GM18519 (cell line): ENCODE measurements at regions not wholly inside any gene's neighbourhood (a gene's known extent, or its start where the extent isn't known, plus 50 kb on each side); places are given as distances from the start of the nearest gene placed in this dataset.

Experiments used
- ATAC-seq: cut with Tn5 transposase; IDR thresholded peaks from one replicate; pipeline ENCODE4 v1.9.1; 2021; ENCODE audit warnings: mild to moderate bottlenecking, moderate library complexity; ENCODE audit not compliant: unreplicated experiment, low FRiP score

DNA sequence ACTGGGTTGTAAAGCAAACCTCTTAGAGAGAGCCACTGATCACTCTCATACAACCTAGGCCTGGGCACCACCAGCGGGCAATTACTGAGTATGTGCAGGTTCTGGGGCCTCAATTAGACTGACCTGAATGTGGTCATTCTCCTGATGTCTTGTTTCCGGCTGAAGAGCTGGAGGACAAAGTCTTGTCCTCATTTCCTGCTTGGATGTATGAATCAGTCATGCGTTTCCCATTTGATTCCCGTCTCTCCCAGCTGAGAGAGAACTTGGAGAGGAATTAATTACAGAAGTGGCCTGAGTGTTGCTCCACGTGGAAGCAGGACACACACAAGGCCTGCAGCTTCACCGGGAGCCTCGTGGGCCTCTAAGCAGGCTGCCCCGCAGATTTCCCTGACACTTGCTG, 799.3 kb upstream of the ARGLU1 start:
- no peak for ATAC-seq

DNA sequence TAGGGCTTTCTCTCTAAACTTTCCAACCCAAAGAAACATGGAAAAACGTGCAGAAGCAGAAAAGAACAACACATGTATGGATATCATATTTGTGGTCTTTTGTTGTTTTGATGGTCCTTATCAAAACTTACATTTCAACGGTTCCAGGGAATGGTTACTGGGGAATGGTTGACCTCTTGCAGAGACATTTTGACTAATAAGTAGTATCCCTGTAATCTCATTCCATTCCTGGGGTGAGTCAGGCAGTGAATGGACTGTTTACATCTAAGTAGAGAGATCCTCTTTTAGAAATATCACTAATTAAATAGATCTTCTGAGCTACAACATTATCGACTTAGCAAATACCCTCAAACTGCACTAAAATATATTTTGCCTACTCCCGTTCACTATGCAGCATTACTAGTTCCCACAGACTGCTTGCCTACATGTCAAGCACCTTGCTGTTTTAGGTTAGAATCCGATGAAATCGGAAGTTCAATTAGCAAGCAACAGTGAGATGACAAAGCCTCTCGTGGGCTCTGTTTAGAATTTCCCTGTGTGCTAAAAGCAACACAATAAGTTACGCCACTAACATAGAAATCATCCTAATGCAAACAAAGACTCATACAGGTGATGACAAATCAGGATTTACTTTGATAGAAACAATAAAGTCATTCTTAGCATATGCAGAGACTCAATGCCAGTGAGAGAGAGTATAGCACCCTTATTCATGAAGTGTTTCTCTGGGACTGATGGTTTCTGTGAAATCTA, 797.7 kb upstream of the ARGLU1 start:
- no peak for ATAC-seq

DNA sequence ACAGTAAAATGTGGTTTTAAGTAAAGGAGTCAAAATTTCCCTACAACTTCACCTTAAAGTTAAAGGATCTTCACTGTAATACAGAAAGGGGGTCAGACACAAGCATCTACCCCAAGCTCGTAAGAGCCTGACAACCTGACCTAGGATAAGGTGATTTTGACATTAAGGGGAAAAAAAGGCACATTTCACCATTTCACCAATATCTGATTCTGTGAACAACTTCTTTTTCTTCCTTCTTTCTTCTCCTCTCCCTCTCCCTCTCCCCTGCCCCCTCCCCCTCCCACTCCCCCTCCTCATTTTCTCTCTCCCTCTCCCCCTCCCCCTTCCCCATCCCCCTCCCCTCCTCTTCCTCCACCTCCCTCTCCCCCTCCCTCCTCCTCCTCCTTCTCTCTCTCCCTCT, 796.7 kb upstream of the ARGLU1 start:
- ATAC-seq: no peak

DNA sequence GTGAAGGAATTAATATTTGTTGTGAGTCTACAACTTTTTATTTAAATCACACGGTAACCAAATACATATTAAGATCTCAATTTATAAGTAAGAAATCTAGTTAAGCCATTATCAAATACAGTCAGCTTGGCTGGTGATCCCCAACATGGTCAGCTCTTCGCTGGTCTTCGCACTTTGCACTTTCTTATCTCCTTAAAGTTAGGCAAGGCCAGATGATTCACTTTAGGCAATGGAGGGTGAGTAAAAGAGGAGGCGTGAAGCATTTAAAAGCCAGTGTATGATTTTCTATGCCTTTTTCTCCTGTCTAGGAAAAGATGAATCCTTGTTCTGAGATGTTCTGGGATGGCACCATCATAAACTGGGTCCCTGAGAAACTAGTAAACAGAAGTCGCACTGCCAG, 793.7 kb upstream of the ARGLU1 start:
- ATAC-seq: no peak

DNA sequence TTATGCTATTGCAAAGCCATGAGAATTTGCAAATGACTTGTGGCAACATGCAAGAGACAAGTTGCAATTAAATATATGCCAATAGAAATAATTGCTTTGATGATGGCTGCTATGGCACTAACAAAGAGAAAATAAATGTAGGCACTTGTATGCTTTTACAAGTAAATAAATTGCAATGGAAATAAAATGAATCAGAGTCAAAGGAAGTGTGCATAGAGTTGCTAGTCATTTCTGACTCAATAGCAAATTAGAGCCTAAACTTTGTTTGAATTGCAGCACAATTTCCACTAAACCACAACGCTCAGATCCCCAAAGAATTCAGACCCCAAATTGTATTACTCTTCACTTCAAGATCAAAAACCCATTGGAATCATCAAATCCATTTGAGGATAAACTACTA, 792.1 kb upstream of the ARGLU1 start:
- no peak for ATAC-seq

DNA sequence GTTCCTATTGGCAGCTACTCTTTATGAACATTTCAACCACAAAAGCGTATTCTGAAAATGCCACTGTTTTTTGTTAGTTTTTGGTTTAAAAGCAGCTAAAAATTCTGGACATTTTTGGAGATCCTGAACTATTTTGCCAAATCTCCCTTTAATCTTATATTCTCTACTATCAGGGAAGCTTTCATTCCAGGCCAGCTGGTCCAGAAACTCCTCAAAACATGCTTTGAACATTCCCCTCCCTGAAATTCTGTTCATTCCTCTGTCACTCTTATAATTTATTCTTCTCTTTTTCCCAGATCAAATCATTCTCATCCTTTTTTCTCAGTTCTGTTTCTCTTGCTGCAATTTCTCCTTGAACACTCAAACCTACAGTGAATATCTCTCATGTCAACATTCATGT, 790.9 kb upstream of the ARGLU1 start:
- ATAC-seq: no peak

DNA sequence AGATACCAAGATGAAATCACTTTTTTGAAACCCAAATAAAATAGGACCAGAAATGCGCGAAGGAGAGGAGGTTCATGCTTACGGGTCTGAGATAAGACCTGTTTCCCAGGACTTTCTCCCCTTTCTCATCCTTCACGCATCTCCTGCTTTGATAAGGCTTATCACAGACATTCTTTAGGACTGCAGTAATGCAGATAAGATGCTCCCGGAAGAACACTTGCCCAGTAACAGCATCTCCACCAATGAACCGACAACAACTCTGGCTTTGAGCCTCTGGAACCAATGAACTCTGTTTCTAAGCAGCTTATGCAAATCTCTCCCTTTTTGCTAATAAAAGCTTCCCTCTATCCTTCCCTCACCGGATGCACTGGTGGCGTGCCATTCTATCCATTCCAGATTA, 783.4 kb upstream of the ARGLU1 start:
- no peak for ATAC-seq

DNA sequence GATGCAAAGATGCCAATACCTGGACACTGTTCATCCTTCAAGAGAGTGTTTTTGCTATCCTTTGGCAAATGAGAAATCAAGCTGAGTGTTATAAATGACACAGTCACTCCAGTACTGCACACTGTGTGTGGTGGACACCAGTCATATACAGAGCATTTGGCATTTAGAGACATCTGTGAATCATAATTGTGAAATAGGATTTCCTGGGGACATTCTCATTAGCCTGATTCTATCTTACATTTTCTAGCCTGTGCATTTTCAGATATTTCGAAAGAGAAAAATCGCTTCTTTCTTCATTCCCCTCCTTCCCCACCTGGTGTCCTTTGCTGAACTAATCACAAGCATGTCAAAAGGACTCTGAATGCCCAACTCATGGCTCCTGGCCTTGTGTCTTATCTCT, 781.0 kb upstream of the ARGLU1 start:
- ATAC-seq: no peak

DNA sequence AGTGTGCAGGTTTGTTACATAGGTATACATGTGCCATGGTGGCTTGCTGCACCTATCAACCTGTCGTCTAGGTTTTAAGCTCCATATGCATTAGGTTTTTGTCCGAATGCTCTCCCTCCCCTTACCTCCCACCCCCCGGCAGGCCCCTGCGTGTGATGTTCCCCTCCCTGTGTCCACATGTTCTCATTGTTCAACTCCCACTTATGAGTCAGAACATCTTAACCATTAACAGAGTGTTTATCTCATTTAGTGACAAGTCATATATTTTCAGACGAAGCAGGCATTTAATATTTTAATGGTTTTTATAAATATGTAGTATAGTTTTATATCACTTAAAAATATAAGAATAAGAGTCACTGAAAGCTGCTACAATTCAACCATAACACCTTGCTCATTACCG, 780.5 kb upstream of the ARGLU1 start:
- no peak for ATAC-seq

DNA sequence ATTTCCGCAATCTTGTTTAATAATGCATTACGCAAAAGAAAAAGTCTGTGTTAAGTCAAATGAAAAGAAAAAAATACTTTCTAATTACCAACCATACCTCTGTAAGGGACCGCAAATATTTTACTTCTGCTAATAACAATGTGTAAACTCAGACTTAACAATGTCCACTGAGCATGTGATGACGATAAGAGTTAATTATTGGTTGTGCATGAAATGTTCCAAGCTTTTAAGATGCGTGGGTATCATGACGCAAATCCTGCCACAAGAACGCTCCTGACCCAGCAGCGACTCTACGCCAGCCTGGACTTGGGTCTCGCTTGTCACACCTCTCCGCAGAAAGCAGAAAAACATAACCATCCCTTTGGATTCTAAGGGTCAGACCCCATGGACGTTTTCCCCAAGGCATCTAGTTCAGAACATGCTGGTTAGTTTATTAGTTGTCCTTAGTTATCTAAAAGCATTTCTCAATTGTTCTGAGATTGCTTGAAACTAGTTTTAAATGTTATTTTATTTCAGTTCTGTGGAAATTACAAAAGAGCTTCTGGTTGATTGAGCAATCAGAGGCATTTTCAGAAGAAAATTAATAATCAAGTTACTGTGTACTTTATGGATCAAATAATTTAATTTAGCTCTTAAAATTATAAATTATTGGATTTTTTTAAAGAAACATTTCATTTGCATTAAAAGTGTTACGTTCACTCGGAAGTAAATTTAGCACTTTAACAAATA, 779.9 kb upstream of the ARGLU1 start:
- ATAC-seq: no peak

DNA sequence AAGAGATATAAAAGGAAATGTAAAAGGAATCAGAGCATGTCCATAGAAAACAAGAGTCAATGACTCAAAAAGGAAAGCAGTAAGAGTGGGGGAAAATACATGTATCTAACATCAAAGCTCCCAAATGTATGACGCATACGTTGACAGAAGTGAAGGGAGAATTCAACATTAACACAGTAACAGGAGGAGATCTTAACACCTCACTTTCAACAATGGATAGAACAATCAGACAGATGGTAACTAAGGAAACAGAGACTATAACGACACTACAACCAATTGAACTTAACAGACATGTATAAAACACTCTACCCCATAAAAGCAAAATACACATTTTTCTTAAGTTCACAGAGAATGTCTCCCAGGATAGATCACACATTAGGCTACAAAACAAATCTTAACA, 774.8 kb upstream of the ARGLU1 start:
- ATAC-seq: no peak

DNA sequence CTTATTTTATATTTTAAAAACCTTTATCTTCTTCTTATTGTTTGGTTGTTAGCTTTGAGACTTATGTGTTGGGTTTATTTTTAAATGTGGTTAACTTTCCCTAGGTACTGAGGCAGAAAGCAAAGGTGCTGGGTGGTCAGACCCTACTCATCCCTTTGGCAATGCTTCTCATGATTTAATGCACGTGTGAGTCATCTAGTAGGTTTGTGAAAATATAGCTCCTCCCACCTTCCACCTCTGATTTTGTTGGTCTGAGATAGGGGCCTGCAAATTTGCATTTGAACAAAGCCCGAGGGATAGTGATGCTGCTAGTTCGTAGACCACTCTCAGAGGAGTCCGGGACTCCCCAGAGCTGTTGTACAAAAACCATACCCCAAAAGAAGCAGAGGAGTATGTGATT, 771.3 kb upstream of the ARGLU1 start:
- no peak for ATAC-seq

DNA sequence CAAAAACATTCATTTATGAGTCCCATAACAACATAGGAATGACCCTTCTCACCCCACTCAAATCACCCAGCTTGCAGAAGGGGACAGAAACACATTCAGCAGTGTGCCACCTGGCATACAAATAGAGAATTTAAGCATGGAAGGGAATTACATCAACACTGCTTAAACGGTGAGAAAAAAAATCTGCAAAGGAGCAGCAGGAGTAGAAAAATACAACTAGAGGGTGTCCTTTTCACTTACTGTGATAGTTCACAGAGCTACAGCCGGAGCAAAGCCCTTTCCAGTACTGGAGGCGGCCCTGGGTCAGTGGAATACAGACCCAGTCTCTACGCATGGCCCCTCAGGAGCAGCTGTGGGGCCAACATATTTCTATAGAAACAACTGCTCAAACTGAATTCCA, 764.3 kb upstream of the ARGLU1 start:
- no peak for ATAC-seq

DNA sequence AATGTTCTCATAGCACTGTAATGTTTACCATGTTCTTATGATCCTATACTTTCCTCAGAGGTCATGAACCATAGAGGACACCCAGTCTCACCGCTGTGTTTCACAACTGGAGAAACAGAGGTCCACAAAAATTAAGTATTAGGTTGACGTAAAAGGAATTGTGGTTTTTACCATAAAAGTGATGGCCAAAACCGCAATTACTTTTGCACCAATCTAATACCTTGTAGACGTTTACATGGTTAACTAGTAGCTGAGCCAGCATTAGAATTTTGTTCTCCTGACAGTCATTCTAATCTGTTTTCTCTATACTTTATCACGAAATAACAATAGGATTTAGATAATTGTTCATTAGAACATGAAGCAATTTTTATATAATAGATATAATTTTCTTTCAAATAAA, 763.4 kb upstream of the ARGLU1 start:
- ATAC-seq: no peak

DNA sequence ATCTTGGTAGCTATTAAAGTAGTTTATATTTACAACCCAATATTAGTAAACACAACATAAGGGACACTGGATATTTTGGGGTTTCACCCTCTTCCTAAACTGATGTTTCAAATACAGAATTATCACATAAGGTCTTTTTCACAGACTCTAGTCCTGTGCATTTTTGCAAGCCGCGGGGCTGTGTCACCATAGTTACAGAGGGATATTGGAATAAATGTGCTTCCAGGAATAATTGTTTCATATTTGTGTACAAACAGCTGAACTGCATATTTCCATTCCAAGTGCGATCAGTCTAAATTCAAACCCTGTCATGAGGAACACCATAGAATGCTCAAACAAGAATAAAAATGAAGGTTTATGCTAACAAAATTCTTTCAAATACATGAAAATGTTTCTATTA, 762.5 kb upstream of the ARGLU1 start:
- no peak for ATAC-seq

DNA sequence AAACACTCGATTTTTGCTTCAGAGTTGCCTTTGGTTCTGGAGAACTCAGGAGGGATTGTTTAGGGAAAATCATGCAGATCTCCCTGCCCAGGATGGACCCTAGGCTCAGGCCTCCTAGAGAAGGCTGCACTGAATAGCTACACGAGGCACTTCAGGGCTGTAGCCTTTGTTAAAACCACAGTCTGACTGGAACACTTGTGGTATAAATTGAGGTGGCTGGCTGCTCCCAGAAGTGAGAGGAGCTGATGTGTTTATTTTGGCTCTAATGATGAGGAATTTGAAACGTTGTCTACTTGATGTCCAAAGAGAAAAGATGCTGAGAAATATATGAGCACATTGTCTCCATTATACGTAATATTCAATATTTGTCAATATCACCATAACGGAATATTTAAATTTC, 762.1 kb upstream of the ARGLU1 start:
- no peak for ATAC-seq

DNA sequence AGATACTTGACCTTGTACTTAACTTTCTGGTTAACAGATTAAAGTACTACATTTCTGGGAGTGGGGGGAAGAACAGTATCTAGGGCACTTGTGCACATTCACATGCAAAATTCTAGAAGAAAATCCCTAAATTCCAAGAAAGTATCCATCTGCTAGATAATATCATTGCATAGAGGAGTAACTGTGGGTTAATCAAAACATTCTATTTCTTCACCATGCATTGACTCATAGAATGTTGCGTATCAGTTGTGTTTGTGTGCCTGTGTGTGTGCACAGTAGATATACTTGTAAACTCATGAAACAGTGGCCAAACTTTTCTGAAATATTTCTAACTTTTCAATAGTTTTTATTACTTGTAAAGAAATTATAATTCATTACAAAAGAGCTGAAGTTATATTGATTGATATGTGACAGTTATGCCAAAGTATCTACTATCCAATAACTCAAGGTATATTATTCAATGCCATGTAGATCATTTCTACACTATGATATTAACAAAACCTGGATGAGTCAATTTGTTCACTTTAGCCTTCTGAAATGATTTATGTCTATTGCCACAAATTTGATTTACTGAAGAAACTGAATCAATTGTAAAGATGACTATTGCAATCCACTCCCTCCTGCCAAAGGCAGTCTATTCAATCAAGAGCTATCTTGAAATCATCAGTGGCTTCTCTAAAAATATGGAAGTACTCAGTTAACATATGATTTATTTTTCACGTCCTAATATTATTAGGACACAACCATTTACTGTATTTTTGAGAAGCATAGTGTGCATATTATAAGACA, 756.7 kb upstream of the ARGLU1 start:
- no peak for ATAC-seq

DNA sequence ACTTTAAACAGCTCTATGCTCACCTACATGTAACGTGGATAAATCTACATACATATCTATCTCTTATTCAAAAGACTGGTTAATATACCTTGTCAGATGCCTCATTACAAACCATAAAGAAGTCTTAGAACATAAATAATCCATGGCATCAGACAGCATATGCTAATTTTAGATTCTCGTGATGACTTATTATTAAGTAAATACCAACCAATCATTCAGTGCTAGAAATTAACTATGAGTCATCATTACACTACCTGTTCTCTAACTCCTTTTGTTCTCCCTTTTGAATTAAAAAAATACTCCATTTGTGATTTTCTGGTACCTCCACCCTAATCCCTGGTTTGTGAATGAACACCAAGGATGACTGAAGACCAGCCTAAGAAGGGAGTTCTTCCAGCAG, 754.3 kb upstream of the ARGLU1 start:
- ATAC-seq: no peak

DNA sequence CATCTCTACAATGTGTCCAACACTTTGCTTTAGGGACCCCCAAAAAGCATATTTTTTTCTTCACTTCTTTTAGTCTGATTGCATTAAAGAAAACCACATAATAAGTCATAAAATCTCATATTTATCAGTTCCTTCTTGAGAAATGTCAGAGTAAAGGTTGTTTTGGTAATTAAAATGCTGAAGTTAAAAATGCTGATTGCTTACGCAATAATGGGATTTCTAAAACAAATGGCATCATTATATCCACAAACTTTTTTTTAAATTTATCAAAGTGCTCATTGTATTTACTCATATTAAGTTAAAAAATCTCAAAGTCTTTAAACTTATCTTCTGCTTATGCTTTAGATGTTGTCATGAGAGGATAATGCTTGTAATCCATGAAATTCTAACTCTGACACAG, 737.2 kb upstream of the ARGLU1 start:
- ATAC-seq: no peak

DNA sequence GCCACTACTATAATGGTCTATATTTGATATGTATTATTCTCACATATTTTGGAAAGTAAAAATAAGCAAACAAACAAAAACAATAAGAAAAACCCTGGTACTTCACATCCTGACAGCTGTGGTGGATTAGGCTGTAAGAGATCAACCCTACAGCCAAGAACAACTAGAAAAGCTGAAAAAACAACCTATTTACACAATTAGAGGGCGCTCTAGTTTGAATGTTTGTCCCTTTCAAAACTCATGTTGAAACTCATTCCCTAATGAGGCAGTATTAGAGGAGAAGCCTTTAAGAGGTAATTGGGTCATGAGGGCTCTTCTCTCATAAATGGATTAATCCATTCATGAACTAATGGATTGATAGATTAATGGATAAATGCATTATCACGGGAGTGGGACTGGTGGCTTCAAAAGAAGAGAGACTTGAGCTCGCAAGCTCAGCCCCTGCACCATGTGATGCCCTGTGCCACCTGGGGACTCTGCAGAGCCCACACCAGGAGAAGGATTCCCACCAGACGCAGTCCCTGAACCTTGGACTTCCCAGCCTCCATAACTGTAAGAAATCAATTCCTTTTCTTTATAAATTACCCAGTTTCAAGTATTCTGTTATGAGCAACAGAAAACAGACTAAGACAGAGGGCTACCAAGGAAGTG, 733.9 kb upstream of the ARGLU1 start:
- no peak for ATAC-seq

DNA sequence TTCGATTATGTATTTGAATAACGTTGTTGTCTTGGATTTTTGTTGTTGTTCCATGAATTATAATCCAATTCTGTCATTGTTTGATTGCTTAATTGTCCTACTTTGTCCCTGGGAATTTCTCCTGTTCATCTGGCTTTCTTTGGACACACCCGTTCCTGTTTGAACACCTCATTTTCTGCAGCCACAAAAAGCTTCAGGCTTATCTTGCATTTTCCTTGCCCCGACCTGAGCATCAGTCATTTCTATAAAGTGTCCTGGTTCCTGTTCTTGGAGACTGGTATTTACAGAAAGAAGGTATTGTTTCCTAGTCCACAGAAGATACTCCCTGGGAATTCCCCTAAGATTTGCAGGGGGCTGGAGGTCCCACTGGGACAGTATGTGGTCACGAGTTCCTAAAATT, 731.8 kb upstream of the ARGLU1 start:
- no peak for ATAC-seq
